ENCODE measurements at regions not wholly inside any gene's neighbourhood (a gene's known extent, or its start where the extent isn't known, plus 50 kb on each side); places are given as distances from the start of the nearest gene placed in this dataset.
"Not testable (repeated sequence)": the region's sequence is repeated elsewhere in the genome, so short reads cannot be mapped to it uniquely, and the experiment has no call there.

DNA sequence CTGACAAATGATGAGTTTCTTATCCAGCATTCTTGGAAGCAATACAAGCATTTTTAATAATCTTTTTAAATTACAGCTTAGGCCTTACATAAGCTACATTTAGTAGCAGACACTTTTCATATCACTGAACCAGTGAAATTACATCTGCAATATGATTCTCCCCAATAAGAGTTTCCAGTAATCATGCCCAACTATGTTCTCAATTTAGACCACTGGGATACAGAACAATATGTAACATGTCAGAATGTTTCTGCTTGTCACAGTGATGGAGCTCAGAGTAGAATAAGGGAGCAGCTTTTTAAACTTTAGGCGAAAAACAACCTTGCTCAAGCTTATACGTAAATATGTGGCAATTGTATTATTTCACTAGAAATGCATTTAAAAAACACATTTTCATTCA, 1132.2 kb downstream of the FAT4 start:
- DNase-seq, result peak; percentile 19

DNA sequence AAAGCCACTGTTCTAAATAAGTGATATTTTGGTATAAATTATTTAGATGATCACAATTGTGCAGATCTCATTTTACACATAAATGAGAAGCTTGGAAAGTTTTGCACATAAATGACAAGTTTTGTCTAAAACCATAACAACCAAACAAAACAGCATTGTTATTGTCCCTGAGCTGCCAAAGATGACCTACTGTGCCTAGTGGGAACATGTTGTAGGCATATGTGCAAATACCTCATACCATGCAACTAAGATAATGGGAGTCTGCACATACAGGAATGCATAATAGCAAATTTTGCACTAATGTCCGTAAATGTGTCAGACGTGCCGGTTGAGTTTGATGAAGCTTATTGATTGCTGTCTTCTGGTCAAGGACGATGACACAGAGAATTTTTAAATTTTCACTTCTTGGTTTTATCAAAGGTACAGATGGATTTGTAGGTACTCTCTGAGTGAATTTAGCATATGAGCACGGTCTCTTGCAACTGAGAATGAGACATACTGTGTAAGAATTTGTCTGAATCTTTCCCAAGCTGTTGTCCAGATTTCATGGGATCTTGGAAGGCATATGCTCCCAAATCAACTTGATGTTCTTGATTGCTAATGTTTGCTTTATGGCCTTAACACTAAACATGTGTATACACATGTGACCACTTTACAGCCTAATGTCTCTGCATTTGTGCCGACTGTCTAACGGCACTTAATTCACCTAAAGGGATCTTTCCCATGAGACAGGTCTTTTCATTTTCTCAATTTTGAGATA, 1133.5 kb downstream of the FAT4 start:
- DNase-seq, result peak; percentile 47

- no peak for DNase-seq
These were observed 1136.6 kb downstream of the FAT4 start for GRCh38 chr4:126451237-126451873.

DNA sequence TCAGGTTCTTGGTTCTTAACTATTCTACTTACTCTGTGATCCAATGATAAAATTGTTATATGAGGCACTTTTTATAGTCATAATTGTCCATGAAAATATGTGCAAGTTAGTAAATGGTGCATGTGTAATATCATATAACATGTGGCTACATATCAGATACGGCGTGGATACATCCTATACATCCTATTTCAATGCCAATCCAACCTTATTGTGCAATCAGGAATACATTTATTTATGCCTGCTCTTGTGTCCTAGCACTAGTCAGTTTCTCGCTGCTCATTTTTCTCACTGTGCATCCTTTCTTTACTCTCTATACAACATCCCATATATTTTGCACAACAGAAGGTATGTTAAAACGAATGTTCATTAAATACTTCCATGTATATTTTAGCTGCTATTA, 1141.1 kb downstream of the FAT4 start:
- DNase-seq, result no peak

DNA sequence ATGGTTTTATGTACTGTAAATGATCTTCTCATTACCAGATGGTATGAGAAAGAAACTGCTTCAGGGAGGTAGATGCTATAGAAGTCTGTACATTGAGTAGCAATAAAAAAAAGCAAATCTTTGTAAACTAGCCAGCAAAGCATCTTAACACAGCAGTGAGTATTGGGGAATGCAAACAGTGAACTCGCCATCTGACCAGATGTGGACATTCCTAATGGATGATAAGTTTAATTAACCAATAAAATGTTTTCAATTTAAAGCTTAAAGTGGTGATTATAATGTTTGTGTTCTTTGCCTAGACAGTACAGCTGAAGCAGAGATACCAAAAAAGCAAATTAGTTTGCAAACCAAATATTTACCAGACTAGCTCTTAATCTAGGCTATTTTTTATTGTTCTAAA, 1144.2 kb downstream of the FAT4 start:
- DNase-seq, result no peak

DNA sequence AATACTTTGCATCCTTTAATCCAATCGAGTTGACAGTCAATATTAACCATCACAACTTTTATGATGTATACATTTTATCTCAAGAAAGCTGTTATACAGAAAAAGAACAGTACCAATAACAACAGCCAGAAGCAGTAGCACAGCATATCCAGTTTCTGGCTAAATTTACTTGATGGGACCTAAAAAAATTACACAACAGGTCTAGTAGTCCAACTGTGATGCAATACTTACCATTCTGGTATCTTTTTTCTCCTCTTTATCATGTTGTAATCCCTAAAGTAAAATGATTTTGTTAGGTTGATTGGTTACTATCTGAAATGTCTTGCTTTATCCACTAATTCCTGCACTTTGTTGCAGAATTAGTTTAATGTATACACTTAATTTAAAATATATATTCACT, 1150.6 kb downstream of the FAT4 start:
- no peak for DNase-seq

DNA sequence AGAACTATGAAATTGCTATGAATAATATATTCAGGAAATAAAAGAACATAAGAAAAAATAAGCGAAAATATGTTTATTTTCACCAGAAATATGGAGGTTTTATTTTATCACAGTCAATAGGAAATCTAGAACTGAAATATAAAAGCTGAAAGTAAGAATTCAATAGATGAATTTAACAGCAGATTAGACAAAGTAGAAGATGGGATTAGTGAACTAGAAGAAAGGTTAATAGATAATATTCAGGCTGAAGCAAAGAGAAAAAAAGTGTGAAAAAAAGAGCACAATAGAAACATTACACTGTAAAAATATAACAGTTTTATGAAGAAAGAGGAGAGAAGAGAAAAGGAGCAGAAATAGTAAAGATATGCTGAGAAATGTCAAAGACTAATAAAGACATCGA, 1152.1 kb downstream of the FAT4 start:
- DNase-seq, result no peak

GRCh38 chr4:126468144-126468543, 1153.4 kb downstream of the FAT4 start:
- no peak for DNase-seq

- no peak for DNase-seq
These were observed 1156.1 kb downstream of the FAT4 start for GRCh38 chr4:126470862-126471261.

DNA sequence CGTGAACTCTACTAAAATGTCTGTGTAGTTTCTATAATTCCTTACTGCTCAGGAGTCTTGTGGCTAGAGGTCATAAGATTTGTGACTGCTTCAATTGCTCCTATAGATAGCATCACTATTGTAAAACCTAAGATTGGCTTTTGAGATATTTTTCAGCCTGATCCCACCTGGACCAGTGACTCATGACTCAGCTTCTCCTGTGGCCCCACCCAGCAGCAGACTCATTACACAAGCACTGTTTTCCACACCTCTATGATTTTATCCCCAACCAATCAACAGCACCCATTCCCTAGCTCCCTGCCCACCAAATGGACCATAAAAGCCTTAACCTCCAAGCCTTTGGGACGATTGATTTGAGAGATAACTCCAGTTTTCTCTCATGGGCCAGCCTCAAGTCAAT, 1157.0 kb upstream of the INTU start:
- DNase-seq, result no peak

- DNase-seq, result no peak
These were observed 1153.0 kb upstream of the INTU start for GRCh38 chr4:126479709-126480108.

GRCh38 chr4:126482311-126482710, 1150.4 kb upstream of the INTU start:
- DNase-seq, result no peak

DNA sequence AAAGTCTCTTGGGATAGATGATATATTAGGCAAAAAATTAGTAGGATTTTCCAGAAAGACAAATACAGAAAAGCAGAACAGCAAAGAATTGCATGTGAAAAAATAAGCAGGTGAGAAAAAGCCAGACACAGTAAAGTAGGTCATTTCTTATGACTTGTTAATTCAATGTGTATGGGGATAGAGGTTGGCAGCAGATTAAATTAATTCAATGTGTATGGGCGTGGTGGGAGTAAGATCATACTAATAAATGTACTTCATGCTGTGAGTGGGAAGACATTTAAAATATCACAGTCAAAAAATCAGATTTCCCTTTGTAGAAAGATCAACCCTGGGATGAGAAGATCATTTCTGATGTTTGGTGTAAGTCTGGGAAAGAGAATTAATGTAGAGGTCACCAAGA, 1146.4 kb upstream of the INTU start:
- DNase-seq, result no peak

GRCh38 chr4:126489826-126490463, 1142.8 kb upstream of the INTU start:
- no peak for DNase-seq

- no peak for DNase-seq
These were observed 1137.5 kb upstream of the INTU start for GRCh38 chr4:126495163-126495752.

GRCh38 chr4:126512979-126513378, 1119.8 kb upstream of the INTU start:
- no peak for DNase-seq

- no peak for DNase-seq
These were observed 1119.2 kb upstream of the INTU start for GRCh38 chr4:126513596-126513995.

- DNase-seq, result no peak
These were observed 1112.0 kb upstream of the INTU start for GRCh38 chr4:126520731-126521130.

GRCh38 chr4:126525400-126525799, 1107.4 kb upstream of the INTU start:
- not testable (repeated sequence) for DNase-seq

DNA sequence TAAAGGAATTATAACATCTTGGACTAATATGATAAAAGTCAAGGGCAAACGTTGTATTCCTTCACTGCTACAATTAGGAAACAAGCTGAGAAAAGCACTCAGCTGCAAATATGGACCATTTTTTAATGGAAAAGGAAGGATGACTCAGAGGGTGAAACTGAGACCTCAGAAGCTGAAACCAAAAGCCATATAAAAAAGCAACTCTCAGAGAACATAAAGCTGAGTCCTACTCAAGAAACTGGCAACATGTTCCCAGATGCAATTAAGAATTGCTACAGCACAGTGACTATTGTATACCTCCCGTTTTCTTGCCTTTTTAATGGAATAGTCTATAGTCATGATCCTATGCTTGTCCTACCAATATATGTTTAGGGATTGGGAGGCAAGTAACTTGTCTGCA, 1106.4 kb upstream of the INTU start:
- no peak for DNase-seq

GRCh38 chr4:126529997-126530396, 1102.8 kb upstream of the INTU start:
- DNase-seq, result no peak

DNA sequence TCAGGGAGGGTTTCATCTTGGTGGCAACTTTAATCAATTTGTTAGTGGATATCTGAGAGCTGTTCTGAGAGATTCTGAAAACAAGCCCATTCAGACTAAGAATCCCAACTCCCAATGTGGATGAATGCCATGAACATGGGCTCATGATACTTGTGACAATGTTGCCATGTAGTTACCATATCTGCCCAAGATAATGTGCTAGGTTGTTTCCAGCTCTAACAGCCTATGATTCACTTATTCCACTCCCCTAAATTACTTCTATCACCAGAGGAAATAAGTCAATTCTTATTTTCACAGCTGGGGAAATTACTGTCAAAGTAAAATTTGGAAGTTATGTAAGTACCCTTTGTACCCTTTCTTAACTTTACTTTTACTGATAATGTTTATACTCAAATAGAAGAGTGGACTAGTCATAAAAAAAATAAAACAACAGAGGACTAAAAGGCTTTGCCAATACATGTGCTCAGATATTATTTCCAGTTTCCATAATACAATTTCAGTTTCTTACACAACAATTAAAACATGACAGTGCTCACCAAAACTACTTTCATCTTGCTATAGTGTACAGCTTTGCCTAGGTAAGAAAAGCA, 1101.7 kb upstream of the INTU start:
- no peak for DNase-seq

DNA sequence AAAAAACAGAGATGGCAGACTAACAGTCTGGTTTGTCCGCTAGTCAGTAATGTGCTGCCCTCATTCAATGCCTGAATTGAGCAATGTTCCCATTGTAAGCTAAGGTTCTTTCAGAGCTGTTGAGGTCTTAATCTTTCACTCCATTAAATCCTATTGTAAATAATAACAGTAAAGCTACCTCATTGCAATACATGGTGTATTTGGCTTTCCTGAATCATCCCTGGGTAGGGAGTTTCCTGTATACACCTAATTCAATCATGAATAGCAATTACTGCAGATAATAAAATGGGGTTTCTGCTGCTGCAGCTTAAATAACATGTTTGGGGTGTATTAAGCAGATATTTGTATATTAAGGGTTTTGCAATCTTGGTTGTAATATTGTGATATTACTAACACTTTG, 1100.2 kb upstream of the INTU start:
- no peak for DNase-seq
